Type B pancreatic cell (in vitro differentiated cells): ENCODE measurements at regions not wholly inside any gene's neighbourhood (a gene's known extent, or its start where the extent isn't known, plus 50 kb on each side); places are given as distances from the start of the nearest gene placed in this dataset.

Experiments
- DNase-seq: peaks from one replicate; pipeline ENCODE4 v3.0.0; 2021; ENCODE audit warnings: mixed read lengths; ENCODE audit not compliant: unreplicated experiment; ENCODE audit errors: extremely low spot score
- H3K27ac Mint-ChIP-seq: 2 replicates; pipeline ENCODE4 v1.8.0; 2021; ENCODE audit warnings: mild to moderate bottlenecking, mixed read lengths
- H3K27me3 Mint-ChIP-seq: 2 replicates; pipeline ENCODE4 v1.8.0; 2021; ENCODE audit warnings: mixed read lengths
- H3K36me3 Mint-ChIP-seq: 2 replicates; pipeline ENCODE4 v1.8.0; 2021; ENCODE audit warnings: mixed read lengths
- H3K4me1 Mint-ChIP-seq: one replicate; pipeline ENCODE4 v1.8.0; 2021; ENCODE audit warnings: mixed read lengths; ENCODE audit not compliant: unreplicated experiment
- H3K4me3 Mint-ChIP-seq: 2 replicates; pipeline ENCODE4 v1.8.0; 2021; ENCODE audit warnings: mild to moderate bottlenecking, mixed read lengths
- H3K9me3 Mint-ChIP-seq: 2 replicates; pipeline ENCODE4 v1.8.0; 2021; ENCODE audit warnings: mixed read lengths
- TF ChIP-seq, protein P1 (sequence below): fragments of 200-600 bp; sonication (generic); conservative IDR thresholded peaks from 2 replicates; pipeline ENCODE4 v1.5.0; 2021; ENCODE audit warnings: antibody characterized with exemption, mild to moderate bottlenecking

DNA sequence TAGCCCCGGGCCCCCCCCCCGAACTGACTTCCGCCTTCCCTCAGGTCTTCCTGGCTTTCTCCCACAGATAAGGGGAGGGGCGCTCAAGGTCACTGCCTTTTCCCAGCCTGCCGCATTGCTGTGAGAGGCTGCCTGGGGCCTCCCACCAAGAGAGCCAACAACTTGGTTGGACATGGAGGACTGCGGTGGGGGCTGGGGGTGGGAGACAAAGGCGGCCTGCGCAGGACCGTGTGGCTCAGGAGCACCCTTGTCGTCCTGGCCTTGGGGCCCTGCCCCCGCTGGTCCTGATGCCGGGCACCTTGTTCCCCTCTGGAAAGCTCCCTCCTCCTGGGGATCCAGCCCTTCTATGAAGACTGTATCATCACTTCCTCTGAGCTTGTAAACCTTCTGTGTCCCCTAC, 105.6 kb upstream of the FOXF1 start:
- Mint-ChIP-seq H3K27ac (no peak overlapping the region), H3K4me1 (peaks cover 27% of the 10 kb centered on the region), H3K27me3 (peaks cover 64% of the 10 kb centered on the region), H3K36me3 (no peaks in the 10 kb centered on the region), H3K9me3 (no peaks in the 10 kb centered on the region), H3K4me3 (no peak overlapping the region)
- DNase-seq, result no peak
- TF ChIP-seq, protein P1, sequence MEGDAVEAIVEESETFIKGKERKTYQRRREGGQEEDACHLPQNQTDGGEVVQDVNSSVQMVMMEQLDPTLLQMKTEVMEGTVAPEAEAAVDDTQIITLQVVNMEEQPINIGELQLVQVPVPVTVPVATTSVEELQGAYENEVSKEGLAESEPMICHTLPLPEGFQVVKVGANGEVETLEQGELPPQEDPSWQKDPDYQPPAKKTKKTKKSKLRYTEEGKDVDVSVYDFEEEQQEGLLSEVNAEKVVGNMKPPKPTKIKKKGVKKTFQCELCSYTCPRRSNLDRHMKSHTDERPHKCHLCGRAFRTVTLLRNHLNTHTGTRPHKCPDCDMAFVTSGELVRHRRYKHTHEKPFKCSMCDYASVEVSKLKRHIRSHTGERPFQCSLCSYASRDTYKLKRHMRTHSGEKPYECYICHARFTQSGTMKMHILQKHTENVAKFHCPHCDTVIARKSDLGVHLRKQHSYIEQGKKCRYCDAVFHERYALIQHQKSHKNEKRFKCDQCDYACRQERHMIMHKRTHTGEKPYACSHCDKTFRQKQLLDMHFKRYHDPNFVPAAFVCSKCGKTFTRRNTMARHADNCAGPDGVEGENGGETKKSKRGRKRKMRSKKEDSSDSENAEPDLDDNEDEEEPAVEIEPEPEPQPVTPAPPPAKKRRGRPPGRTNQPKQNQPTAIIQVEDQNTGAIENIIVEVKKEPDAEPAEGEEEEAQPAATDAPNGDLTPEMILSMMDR, result no peak

DNA sequence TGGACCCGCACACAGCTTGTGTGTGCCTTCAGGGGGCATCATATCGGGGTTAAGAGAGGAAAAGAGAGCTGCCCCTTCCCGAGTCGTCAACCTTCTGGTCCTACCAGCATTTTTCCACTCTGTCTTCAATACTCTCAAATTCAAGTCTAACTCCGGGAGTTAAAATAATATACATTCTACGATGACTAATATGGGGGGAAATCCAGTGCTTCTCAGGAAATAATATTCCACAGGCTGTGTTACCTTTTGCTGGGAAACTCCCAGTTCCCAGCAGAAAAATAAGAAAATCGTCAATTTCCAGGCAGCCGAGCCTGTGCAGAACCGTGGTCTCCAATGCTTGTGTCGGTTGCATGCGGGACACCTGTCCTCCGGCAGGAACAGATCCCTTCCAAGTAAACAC, 105.0 kb upstream of the FOXF1 start:
- peaks cover 31% of the 10 kb centered on the region for H3K4me1 Mint-ChIP-seq
- H3K27me3 Mint-ChIP-seq, result peaks cover 64% of the 10 kb centered on the region
- H3K9me3 Mint-ChIP-seq, result peaks cover 2% of the 10 kb centered on the region
- TF ChIP-seq, protein P1, result no peak
- no peaks in the 10 kb centered on the region for H3K36me3 Mint-ChIP-seq
- no peak overlapping the region for H3K27ac Mint-ChIP-seq
- H3K4me3 Mint-ChIP-seq, result no peak overlapping the region
- no peak for DNase-seq

DNA sequence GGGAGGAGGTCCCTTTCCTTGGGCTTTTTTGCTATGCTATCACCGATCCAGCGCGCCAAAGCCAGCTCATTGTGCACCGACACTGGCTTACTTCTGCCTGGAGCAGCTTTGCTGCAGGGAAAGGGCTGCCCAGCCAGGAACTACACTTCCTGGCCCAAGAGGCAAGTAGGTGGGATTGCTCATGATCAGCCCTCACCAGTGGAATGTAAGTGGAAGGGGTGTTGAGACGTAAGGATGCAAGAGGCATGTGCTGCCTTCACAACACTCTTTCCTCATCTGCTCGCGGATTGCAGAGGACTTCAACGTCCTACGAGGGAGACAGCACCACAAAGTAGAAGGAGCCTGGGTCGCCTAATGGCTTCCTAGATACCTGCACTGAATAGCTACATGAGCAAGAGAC, 104.3 kb upstream of the FOXF1 start:
- Mint-ChIP-seq H3K27ac (no peak overlapping the region), H3K36me3 (no peaks in the 10 kb centered on the region), H3K4me1 (peaks cover 32% of the 10 kb centered on the region), H3K27me3 (peaks cover 63% of the 10 kb centered on the region), H3K4me3 (no peak overlapping the region), H3K9me3 (peaks cover 6% of the 10 kb centered on the region)
- DNase-seq, result no peak
- TF ChIP-seq, protein P1, result no peak

DNA sequence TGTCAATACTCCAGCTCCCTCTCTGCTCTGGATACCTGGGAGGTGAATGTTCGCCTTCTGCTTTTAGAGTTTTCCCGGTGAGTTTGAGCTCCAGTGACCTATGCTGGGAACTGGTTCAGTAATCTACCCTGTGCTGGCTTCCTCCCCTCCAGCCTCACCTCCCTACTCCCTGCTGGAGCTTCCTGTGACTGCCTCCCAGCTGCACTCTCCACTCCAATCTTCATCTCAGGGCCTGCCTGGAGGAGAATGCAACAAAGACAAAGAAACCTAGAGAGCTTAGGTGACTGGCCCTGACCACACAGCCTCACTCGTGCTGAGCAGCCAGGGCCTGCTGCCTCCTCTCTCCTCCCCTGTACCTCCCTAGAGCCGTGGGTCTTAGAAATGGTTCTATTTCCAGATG, 101.6 kb upstream of the FOXF1 start:
- Mint-ChIP-seq H3K4me3 (no peak overlapping the region), H3K27ac (no peak overlapping the region), H3K4me1 (peaks cover 22% of the 10 kb centered on the region), H3K27me3 (peaks cover 43% of the 10 kb centered on the region), H3K9me3 (peaks cover 10% of the 10 kb centered on the region), H3K36me3 (no peaks in the 10 kb centered on the region)
- no peak for DNase-seq
- TF ChIP-seq, protein P1, result no peak

DNA sequence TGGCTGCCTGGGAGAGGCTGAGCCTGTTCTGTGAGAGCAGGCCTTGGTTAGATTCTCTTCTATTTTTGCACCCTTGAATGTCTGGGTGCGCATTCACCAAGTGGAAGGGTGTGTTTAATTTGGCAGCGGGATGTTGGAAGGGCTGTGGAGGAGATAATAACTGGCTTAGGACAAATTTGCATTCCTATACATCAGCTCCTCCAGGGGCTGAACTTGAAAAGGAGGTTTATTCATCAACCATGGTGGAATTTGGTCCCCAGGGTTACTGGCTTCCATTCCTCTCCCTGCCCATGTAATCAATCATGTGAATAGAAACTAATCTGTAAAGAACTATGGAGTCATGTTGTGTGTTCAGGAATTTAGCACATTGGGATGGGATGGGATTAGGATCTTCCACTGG, 100.2 kb upstream of the FOXF1 start:
- TF ChIP-seq, protein P1, result no peak
- DNase-seq, result no peak
- Mint-ChIP-seq H3K36me3 (no peaks in the 10 kb centered on the region), H3K27ac (peak overlapping the region; percentile 9), H3K4me3 (no peak overlapping the region), H3K27me3 (peaks cover 38% of the 10 kb centered on the region), H3K9me3 (peaks cover 10% of the 10 kb centered on the region), H3K4me1 (peaks cover 19% of the 10 kb centered on the region)

DNA sequence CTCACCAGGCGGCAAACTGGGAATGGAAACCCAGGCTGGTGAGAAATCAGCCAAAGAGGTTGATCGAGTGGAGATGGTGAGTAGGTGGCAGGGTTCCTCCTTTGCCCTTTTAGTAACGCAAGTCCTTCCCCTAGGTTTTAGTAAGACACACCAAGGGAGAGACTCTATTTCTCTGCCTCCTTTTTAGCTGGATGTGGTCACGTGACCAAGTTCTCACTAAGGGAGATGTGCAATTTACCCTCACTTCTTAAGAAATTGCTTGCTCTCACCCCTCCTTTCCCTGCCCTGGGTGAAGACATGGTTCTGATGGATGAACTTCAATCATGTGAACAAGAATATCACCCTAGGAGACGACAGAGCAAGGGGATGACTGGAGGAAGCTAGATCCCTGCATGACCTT, 99.8 kb upstream of the FOXF1 start:
- peaks cover 10% of the 10 kb centered on the region for H3K9me3 Mint-ChIP-seq
- DNase-seq, result no peak
- H3K27ac Mint-ChIP-seq, result peak overlapping the region; percentile 9
- H3K27me3 Mint-ChIP-seq, result peaks cover 34% of the 10 kb centered on the region
- peaks cover 19% of the 10 kb centered on the region for H3K4me1 Mint-ChIP-seq
- no peaks in the 10 kb centered on the region for H3K36me3 Mint-ChIP-seq
- H3K4me3 Mint-ChIP-seq, result no peak overlapping the region
- TF ChIP-seq, protein P1, result no peak
